HFFc6 (cell line): ENCODE measurements at regions not wholly inside any gene's neighbourhood (a gene's known extent, or its start where the extent isn't known, plus 50 kb on each side); places are given as distances from the start of the nearest gene placed in this dataset.

Experiments
- DNase-seq: peaks from one replicate; pipeline ENCODE4 v3.0.0-alpha.2; 2018
- H3K27ac Mint-ChIP-seq: 2 replicates; pipeline ENCODE4 v1.8.0; 2020; ENCODE audit warnings: mild to moderate bottlenecking, mixed read lengths
- H3K27me3 Mint-ChIP-seq: 2 replicates; pipeline ENCODE4 v1.8.0; 2021; ENCODE audit warnings: mild to moderate bottlenecking, moderate library complexity, mixed read lengths; ENCODE audit not compliant: insufficient read depth
- H3K36me3 Mint-ChIP-seq: 2 replicates; pipeline ENCODE4 v1.8.0; 2021; ENCODE audit warnings: low read depth, mixed read lengths
- H3K4me1 Mint-ChIP-seq: 2 replicates; pipeline ENCODE4 v1.8.0; 2020; ENCODE audit warnings: low read depth, mixed read lengths
- H3K4me3 Mint-ChIP-seq: 2 replicates; pipeline ENCODE4 v1.8.0; 2020; ENCODE audit warnings: mild to moderate bottlenecking, moderate library complexity, mixed read lengths
- H3K9me3 Mint-ChIP-seq: 2 replicates; pipeline ENCODE4 v1.8.0; 2020; ENCODE audit warnings: mild to moderate bottlenecking, mixed read lengths
- TF ChIP-seq, protein P1 (sequence below): fragments of 200-600 bp; sonication (generic); IDR thresholded peaks from 2 replicates; pipeline ENCODE4 v1.5.0; 2021; ENCODE audit warnings: antibody characterized with exemption, mild to moderate bottlenecking

DNA sequence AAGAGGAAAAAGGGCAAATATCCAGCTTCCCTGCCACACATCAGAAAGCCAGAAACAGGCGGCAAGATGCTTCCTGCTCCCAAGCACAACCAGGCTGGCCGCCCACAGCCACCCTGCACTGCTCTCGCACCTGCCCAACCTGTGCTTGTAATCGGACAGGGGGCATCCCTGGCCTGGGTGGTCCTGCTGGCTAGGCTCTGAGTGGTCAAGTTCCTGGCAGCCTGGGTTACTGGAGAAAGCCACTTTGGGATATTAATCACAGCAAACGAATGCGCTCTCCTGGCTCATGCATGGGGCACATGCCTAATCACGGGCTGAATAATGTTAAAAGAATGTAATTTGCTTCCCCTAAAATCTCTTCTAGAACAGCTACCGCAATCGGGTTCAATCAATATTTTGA, 442.4 kb downstream of the MCTP2 start:
- H3K4me1 Mint-ChIP-seq: peaks cover 16% of the 10 kb centered on the region; the same call in 1 of the 2 replicates
- peaks cover 3% of the 10 kb centered on the region for H3K27me3 Mint-ChIP-seq
- no peak for DNase-seq
- H3K27ac Mint-ChIP-seq: no peak overlapping the region; the same call in 1 of the 2 replicates
- H3K4me3 Mint-ChIP-seq: peak overlapping the region; percentile 66; the same call in 1 of the 2 replicates
- no peaks in the 10 kb centered on the region; the same call in none of the 2 replicates for H3K9me3 Mint-ChIP-seq
- TF ChIP-seq, protein P1, sequence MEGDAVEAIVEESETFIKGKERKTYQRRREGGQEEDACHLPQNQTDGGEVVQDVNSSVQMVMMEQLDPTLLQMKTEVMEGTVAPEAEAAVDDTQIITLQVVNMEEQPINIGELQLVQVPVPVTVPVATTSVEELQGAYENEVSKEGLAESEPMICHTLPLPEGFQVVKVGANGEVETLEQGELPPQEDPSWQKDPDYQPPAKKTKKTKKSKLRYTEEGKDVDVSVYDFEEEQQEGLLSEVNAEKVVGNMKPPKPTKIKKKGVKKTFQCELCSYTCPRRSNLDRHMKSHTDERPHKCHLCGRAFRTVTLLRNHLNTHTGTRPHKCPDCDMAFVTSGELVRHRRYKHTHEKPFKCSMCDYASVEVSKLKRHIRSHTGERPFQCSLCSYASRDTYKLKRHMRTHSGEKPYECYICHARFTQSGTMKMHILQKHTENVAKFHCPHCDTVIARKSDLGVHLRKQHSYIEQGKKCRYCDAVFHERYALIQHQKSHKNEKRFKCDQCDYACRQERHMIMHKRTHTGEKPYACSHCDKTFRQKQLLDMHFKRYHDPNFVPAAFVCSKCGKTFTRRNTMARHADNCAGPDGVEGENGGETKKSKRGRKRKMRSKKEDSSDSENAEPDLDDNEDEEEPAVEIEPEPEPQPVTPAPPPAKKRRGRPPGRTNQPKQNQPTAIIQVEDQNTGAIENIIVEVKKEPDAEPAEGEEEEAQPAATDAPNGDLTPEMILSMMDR: no peak
- no peaks in the 10 kb centered on the region for H3K36me3 Mint-ChIP-seq

DNA sequence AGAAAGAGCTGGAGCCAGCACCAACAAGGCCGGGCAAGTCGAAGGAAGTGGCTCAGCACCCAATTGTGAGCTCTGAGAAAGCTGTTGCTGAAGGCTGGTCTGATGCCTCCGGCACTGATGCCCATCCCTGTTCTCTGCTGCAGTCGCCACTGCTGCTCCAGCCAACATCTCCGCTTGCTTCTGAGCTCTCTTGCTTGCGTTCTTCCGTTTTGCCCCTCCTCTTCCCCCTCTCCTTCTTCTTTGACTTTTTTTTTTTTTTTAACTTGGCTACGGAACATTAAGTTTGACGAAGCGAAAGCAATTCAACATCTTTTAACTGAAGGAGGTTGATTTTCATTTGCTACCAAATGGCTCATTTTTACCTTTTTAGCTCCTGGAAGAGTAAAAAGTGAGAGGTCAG, 442.9 kb downstream of the MCTP2 start:
- Mint-ChIP-seq H3K9me3 (no peaks in the 10 kb centered on the region; the same call in none of the 2 replicates), H3K36me3 (no peaks in the 10 kb centered on the region), H3K27ac (peak overlapping the region; percentile 22; the same call in 1 of the 2 replicates), H3K4me3 (peak overlapping the region; percentile 66; the same call in 1 of the 2 replicates), H3K27me3 (peaks cover 3% of the 10 kb centered on the region), H3K4me1 (peaks cover 16% of the 10 kb centered on the region; the same call in 1 of the 2 replicates)
- no peak for DNase-seq
- TF ChIP-seq, protein P1: no peak

DNA sequence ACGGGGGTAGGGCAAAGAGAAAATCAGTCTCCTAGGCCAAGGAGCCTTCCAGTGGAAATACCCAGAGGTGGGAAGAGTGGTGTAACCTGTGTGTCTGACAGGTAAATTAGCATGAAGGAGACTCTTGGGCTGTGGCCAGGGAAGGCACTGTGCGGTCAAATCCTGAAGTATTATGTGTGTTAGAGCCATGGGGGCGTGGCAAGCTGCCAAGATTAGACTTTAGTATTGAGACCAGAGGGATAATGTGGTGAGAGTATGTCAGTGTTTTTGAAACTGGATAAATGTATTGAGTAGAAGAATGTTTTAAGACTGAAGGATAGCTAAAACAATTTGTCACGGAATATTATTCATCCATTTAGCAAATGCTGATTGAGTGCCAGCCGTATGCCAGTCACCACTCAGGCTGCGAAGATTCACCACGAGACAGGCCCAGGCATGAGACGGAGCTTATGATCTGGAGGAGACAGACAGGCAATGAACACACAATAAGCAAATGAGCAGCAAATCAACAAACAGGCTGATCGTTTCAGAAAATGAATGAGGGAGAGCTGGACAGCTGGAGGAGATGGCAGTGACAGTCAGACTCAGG, 445.9 kb downstream of the MCTP2 start:
- Mint-ChIP-seq H3K9me3 (peaks cover 7% of the 10 kb centered on the region), H3K27ac (no peak overlapping the region)
- TF ChIP-seq, protein P1: no peak

DNA sequence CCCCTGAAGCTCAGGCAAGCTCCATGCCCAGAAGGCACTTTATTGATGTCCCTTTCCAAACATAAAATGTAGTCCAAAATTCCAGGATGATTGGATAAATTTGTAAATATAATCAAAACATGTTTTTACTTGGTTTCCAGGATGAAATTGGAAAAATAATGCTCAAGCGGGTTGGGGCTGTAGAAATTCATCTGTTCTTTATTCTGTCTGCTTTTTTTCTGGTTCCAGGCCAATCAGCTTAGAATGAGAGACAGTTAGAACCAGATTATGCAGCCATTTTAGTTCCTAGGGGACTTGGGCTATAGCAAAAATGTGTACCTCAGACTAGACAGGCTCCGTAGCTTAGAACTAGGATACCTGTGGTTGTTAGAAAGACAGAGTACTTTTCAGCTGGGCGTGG, 450.8 kb downstream of the MCTP2 start:
- TF ChIP-seq, protein P1: no peak
- no peaks in the 10 kb centered on the region; the same call in 1 of the 2 replicates for H3K27me3 Mint-ChIP-seq
- H3K9me3 Mint-ChIP-seq: peaks cover 17% of the 10 kb centered on the region
- peaks cover 8% of the 10 kb centered on the region; the same call in 1 of the 2 replicates for H3K36me3 Mint-ChIP-seq
- H3K4me3 Mint-ChIP-seq: no peak overlapping the region
- DNase-seq: no peak
- no peak overlapping the region for H3K27ac Mint-ChIP-seq
- no peaks in the 10 kb centered on the region for H3K4me1 Mint-ChIP-seq

More for the DNA sequence above, 445.9 kb downstream of the MCTP2 start:
- Mint-ChIP-seq H3K27me3 (no peaks in the 10 kb centered on the region; the same call in 1 of the 2 replicates), H3K4me1 (peaks cover 9% of the 10 kb centered on the region; the same call in 1 of the 2 replicates), H3K4me3 (no peak overlapping the region), H3K36me3 (no peaks in the 10 kb centered on the region)
- no peak for DNase-seq

DNA sequence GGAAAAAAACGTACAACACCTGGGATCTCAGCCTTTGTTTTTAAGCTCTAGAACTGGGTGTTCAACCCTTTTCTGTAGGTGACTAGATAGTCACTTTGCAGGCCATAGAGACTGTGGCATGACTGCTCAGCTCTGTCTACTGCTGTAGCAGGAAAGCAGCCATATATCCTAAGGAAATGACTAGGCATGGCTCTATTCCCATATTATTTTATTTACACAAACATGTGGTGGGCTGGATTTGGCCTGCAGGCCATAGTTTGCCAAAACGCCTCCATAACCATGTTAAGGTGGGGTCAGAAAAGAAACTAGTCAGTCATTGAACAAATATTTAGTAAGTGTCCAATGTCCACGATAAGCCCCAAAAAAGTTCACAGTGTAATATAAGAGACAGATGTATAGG, 452.5 kb downstream of the MCTP2 start:
- no peaks in the 10 kb centered on the region for H3K4me1 Mint-ChIP-seq
- peaks cover 8% of the 10 kb centered on the region; the same call in 1 of the 2 replicates for H3K36me3 Mint-ChIP-seq
- H3K4me3 Mint-ChIP-seq: no peak overlapping the region
- H3K27me3 Mint-ChIP-seq: no peaks in the 10 kb centered on the region; the same call in 1 of the 2 replicates
- H3K9me3 Mint-ChIP-seq: peaks cover 22% of the 10 kb centered on the region
- H3K27ac Mint-ChIP-seq: no peak overlapping the region
- TF ChIP-seq, protein P1: no peak
- DNase-seq: no peak
